ENCODE measurements at regions not wholly inside any gene's neighbourhood (a gene's known extent, or its start where the extent isn't known, plus 50 kb on each side); places are given as distances from the start of the nearest gene placed in this dataset.

DNA sequence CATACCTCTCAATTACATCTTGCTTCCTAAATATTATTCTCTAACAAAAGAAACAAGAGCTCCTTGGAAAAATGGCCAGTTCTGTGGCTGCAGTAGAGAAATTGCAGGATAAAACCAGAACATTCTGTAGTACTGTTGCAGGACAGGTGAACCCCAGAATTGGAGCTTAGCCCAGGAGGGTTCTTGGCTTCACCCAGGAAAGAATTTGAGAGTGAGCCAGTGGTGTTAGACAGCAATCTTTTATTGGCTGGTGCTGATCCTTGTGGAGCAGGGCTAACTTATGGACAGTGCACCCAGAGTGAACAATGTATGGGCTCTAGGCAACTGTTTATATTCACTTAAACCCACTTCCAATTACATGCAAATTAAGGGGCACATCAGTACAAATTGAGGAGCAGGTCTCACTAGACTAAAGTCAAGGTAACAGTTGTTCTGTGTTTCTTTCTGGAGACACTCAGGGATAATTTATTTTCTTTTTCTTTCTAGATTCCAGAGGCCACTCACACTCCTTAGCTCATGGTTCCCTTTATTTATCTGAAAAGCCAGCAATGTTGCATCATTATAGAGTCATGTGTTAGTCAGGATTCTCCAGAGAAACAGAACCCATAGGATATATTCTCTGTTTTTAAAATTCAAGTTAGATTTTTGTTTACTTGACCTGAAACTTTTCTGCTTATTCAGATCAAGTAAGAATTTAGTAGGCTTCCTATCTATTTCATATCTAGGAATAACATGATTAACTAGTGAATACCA is 348.1 kb downstream of the CCDC85A start:
- Mint-ChIP-seq H3K9me3 (peaks cover 10 to 62% (median 20%) of the 10 kb centered on the region in 6 donors), H3K4me3 (no peak overlapping the region), H3K27ac (no peak overlapping the region), H3K27me3 (ENCODE audit: low read depth in 3 of 3) (no peaks in the 10 kb centered on the region), H3K36me3 (no peaks in the 10 kb centered on the region), H3K4me1 (no peaks in the 10 kb centered on the region)
- no peak for DNase-seq

DNA sequence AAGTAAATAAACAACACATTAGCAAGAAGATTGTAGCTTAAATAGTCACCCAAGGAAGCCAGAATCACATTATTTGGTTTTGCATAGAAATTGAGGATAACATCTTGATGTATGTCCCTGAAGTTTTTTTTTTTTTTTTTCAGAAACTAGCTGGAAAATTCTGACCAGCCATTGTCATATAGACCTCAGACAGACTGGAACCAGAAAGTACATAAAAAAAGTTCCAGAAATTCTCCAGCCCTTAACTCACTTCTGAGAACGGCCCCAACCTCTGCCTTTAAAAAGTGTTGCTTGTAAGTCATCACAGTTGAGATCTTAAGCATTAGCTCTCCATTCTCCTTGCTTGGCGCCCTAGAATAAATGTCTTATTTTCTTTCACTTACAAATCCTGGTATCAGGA is 350.5 kb downstream of the CCDC85A start:
- no peak for DNase-seq
- no peaks in the 10 kb centered on the region for H3K4me1 Mint-ChIP-seq
- H3K27ac Mint-ChIP-seq, result no peak overlapping the region
- H3K36me3 Mint-ChIP-seq, result no peaks in the 10 kb centered on the region
- H3K9me3 Mint-ChIP-seq, result peaks cover 8 to 62% (median 20%) of the 10 kb centered on the region in 6 donors
- H3K4me3 Mint-ChIP-seq, result no peak overlapping the region
- H3K27me3 Mint-ChIP-seq (ENCODE audit: low read depth in 3 of 3), result no peaks in the 10 kb centered on the region

DNA sequence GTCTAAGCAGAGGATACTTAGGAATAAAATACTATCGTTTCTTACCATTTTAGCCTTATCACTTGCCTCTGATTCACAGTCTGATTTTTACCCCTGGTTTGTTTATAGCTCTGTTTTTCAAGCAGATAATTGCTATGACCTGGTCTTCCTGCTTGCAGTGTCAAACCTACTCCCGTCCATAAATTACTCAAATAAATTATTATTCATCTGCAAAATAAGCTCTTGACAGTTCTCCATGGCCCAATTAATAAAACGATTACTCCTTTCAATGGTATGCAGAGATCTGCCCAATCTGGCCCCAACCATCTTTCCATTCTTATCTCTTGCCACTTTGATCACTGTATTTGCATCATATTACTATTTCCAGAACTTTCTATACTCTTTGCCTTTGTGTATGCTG is 354.0 kb downstream of the CCDC85A start:
- H3K27me3 Mint-ChIP-seq (ENCODE audit: low read depth in 3 of 3), result no peaks in the 10 kb centered on the region
- peaks cover 12 to 63% (median 24%) of the 10 kb centered on the region in 6 donors for H3K9me3 Mint-ChIP-seq
- no peak overlapping the region for H3K27ac Mint-ChIP-seq
- no peaks in the 10 kb centered on the region for H3K4me1 Mint-ChIP-seq
- no peak for DNase-seq
- no peaks in the 10 kb centered on the region for H3K36me3 Mint-ChIP-seq
- no peak overlapping the region for H3K4me3 Mint-ChIP-seq

DNA sequence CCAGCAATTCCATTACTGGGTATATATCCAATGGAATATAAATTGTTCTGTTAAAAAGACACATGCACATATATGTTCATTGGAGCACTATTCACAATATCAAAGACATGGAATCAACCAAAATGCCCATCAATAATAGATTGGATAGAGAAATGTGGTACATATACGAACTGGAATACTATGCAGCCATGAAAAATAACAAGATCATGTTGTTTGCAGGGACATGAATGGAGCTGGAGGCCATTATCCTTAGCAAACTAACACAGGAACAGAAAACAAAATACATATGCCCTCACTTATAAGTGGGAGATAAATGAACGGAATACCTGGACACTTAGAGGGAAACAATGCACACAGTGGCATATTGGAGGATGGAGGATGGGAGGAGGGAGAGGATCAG is 355.8 kb downstream of the CCDC85A start:
- Mint-ChIP-seq H3K4me1 (no peaks in the 10 kb centered on the region), H3K9me3 (peaks cover 14 to 58% (median 26%) of the 10 kb centered on the region in 6 donors), H3K27ac (no peak overlapping the region), H3K27me3 (ENCODE audit: low read depth in 3 of 3) (no peaks in the 10 kb centered on the region), H3K36me3 (no peaks in the 10 kb centered on the region), H3K4me3 (no peak overlapping the region)
- no peak for DNase-seq

DNA sequence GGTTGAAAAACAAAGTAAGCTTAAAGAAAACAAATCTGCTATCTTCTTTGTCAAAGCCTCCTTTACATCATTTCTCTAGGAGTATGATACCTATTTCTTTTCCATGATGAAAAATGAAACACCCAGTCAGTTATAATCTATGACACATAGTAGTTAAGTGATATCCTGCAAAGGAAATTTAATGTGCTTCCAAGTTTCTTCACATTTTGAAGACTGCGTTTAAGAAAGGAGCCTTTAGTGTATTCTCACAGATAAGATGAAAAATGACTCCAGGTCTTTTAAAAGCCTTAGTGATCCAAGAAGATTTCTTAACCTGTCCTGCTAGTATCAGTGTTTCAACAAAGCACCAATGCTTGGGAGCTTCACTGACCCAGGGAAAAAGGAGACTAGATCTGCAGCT is 356.7 kb downstream of the CCDC85A start:
- Mint-ChIP-seq H3K36me3 (no peaks in the 10 kb centered on the region), H3K27me3 (ENCODE audit: low read depth in 3 of 3) (no peaks in the 10 kb centered on the region), H3K4me3 (no peak overlapping the region), H3K9me3 (peaks cover 14 to 53% (median 24%) of the 10 kb centered on the region in 6 donors), H3K4me1 (no peaks in the 10 kb centered on the region), H3K27ac (no peak overlapping the region)
- DNase-seq, result no peak

DNA sequence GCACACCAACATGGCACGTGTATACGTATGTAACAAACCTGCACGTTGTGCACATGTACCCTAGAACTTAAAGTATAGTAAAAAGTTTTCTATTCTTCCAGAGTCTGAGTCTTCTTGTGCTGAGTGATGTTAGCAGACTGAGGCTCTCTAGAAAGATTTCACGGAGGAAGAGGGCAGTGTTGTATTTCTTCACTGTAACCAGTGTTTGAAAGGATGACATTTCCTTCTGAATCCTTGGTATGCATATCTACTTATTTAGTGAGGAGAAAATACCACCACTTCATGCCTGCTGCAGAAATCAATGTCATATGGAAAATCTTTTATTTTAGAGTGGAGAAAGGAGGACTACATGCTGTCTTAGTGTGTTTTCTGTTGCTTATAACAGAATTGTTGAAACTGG is 357.1 kb downstream of the CCDC85A start:
- Mint-ChIP-seq H3K27me3 (ENCODE audit: low read depth in 3 of 3) (no peaks in the 10 kb centered on the region), H3K4me3 (no peak overlapping the region), H3K9me3 (peaks cover 14 to 55% (median 24%) of the 10 kb centered on the region in 6 donors), H3K27ac (no peak overlapping the region), H3K4me1 (no peaks in the 10 kb centered on the region), H3K36me3 (no peaks in the 10 kb centered on the region)
- DNase-seq, result no peak

DNA sequence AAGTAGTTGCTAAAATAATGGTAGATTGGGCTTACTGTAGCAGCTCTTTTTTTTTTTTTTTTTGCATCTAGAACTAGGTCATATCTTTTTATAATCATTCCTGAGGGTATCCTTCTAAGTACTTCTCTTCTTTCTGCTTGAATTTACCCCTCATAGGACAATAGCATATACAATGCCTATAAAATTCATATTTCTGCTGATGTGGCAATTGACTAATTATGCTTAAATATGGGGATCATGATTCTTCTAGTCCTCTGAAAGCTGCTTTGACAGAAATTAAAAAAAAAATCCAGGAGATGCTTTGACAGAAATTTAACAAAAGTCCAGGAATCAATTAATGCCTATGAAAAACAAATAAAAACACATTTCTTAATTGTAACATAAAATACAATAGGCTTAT is 358.4 kb downstream of the CCDC85A start:
- Mint-ChIP-seq H3K4me1 (no peaks in the 10 kb centered on the region), H3K27me3 (ENCODE audit: low read depth in 3 of 3) (no peaks in the 10 kb centered on the region), H3K27ac (no peak overlapping the region), H3K36me3 (no peaks in the 10 kb centered on the region), H3K4me3 (no peak overlapping the region), H3K9me3 (peaks cover 12 to 47% (median 20%) of the 10 kb centered on the region in 6 donors)
- no peak for DNase-seq

DNA sequence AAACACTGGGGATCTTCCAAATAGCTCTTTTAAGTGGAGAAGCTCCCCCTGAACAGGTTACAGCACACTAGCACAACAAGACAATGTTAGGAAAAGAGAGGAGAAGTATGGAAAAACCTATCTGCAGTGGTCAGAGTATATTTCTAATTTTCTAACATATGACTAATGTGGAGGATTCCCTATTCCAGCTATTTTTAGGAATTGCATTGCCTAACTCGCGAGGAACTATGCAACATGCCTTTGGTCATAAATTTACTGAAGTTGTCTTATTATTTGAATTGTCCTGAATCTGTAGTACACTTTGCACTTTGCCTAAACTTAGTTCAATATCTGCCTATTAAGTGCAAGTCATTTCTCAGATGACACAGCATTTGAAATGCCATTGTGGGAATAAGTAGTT is 381.4 kb downstream of the CCDC85A start:
- Mint-ChIP-seq H3K4me3 (no peak overlapping the region), H3K4me1 (no peaks in the 10 kb centered on the region), H3K27me3 (ENCODE audit: low read depth in 3 of 3) (no peaks in the 10 kb centered on the region), H3K36me3 (peaks cover 0 to 3% (median 0%) of the 10 kb centered on the region in 3 donors), H3K27ac (no peak overlapping the region), H3K9me3 (peaks cover 9 to 42% (median 26%) of the 10 kb centered on the region in 6 donors)
- no peak for DNase-seq

DNA sequence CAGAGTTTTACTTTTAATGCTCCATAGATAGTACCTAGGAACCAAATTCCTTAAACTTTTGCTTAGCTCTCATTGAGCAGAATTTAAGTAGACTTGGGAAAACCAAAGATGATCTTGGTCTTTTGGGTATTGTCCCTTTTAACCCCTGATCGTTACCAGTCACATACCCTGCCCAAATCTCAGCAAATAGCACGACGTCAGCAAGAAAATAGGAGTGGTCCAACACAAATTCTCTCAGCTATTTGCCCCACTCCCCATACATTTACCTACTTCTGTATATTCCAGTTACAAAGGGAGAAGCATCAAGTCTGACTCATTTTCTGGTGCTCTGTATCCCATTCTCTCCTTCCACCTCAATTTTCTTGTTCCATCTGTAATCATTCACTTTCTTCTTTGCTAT is 387.3 kb downstream of the CCDC85A start:
- Mint-ChIP-seq H3K4me3 (no peak overlapping the region), H3K27ac (no peak overlapping the region), H3K27me3 (ENCODE audit: low read depth in 3 of 3) (no peaks in the 10 kb centered on the region), H3K36me3 (peaks cover 0 to 7% (median 0%) of the 10 kb centered on the region in 3 donors), H3K4me1 (no peaks in the 10 kb centered on the region), H3K9me3 (peaks cover 7 to 49% (median 16%) of the 10 kb centered on the region in 6 donors)
- DNase-seq, result no peak

DNA sequence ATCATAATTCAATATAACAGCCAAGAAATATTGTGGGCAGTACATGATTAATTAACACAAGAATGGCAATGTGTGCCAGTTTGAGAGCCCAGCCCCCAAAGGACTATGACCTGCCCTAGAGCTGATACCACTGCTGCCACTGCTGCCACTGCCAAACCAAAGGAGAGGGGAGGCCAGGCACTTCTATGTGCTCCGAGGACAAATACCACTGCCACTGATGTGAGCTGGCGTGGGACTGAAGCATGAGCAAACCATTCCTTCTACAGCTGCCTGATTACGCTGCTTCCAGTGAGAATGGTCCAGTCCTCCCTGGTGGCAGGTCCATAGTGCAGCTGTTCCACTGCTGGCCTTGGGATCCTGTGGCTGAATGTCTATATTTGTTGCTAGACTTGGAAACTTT is 392.2 kb downstream of the CCDC85A start:
- Mint-ChIP-seq H3K27ac (no peak overlapping the region), H3K27me3 (ENCODE audit: low read depth in 3 of 3) (peaks cover 0 to 2% (median 2%) of the 10 kb centered on the region in 3 donors), H3K4me3 (no peak overlapping the region), H3K4me1 (no peaks in the 10 kb centered on the region), H3K36me3 (peaks cover 0 to 7% (median 0%) of the 10 kb centered on the region in 3 donors), H3K9me3 (peaks cover 9 to 73% (median 29%) of the 10 kb centered on the region in 6 donors)
- no peak for DNase-seq

DNA sequence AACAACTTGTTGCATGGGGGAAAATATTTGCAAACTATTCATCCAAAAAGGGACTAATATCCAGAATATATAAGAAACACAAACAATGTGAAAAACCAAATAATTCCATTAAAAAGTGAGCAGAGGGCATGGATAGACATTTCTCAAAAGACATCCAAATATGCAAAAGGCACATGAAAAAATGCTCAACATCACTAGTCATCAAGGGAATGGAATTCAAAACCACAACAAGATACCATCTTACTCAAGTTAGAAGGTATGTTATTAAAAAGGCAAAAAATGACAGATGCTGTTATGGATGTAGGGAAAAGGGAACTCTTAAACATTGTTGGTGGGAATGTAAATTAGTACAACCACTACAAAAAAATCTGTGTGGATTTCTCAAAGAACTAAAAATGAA is 396.5 kb downstream of the CCDC85A start:
- Mint-ChIP-seq H3K27me3 (ENCODE audit: low read depth in 3 of 3) (peaks cover 0 to 2% (median 2%) of the 10 kb centered on the region in 3 donors), H3K27ac (no peak overlapping the region), H3K9me3 (peaks cover 5 to 54% (median 22%) of the 10 kb centered on the region in 6 donors), H3K36me3 (no peaks in the 10 kb centered on the region), H3K4me1 (no peaks in the 10 kb centered on the region), H3K4me3 (no peak overlapping the region)
- DNase-seq, result no peak

DNA sequence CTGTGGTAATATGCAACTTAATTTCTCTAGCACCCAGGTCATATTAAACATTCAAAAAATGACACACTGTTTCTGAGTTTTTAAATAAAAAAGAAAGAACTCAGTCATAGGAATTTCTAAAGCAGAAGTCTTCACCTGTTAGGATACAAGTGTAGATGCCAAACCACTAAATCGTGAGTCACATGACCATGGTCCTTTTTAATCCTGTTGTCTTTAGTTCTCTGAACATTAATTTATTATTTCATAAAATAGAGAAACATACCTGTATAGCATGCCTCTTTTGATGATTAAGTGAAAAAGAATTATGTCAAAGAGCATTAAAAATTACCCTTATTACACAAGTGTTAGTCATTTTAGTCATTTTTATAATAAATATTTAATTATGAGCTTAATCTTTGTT is 398.8 kb downstream of the CCDC85A start:
- DNase-seq, result no peak
- Mint-ChIP-seq H3K4me3 (no peak overlapping the region), H3K4me1 (no peaks in the 10 kb centered on the region), H3K27me3 (ENCODE audit: low read depth in 3 of 3) (peaks cover 0 to 2% (median 0%) of the 10 kb centered on the region in 3 donors), H3K9me3 (peaks cover 5 to 46% (median 18%) of the 10 kb centered on the region in 6 donors), H3K36me3 (no peaks in the 10 kb centered on the region), H3K27ac (no peak overlapping the region)

DNA sequence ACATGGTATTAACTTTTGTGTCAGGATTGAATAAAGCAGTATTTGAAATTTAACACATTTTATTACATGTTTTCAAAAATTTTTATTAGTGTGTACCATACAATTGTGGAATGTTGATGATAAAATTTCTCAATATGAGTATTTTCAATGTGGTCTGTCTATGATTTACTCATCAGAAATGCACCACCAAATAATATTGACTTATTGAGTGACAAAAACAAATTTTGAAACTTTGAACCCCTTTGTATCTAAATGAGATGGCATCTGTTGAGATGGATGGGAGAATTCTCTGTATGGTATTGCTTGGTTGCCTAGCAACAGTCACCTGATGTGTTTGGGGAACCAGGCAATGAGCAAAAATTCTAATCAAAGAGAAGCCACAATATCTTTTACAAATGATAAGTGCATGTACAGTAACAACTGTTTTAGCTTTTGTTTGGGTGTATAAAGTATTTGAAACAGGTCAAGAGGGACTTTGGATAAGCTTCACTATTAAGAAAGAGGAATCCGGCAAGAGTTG is 400.1 kb downstream of the CCDC85A start:
- no peak for DNase-seq
- Mint-ChIP-seq H3K27ac (no peak overlapping the region), H3K4me3 (no peak overlapping the region), H3K4me1 (no peaks in the 10 kb centered on the region), H3K9me3 (peaks cover 0 to 41% (median 13%) of the 10 kb centered on the region in 6 donors), H3K27me3 (ENCODE audit: low read depth in 3 of 3) (no peaks in the 10 kb centered on the region), H3K36me3 (no peaks in the 10 kb centered on the region)

DNA sequence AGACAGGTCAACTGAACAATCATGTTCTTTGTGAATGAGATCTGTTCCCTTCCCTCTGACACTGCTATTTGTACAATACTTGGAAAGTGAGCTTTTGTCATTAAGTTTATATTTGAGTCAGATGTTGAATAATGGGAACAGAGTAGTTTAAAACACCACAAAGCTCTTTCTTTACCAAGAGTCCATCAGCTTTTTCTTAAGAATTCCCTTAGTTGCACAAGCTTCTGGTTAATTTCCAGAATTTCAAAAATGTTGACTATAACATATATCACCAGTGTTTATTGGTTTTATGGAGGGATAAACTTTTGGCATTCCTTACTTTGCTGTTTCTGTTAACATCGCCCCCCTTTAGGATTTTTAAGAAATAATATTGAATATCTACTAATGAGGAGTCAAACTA is 403.7 kb downstream of the CCDC85A start:
- Mint-ChIP-seq H3K27ac (no peak overlapping the region), H3K9me3 (peaks cover 0 to 26% (median 3%) of the 10 kb centered on the region in 6 donors), H3K27me3 (ENCODE audit: low read depth in 3 of 3) (peaks cover 0 to 2% (median 0%) of the 10 kb centered on the region in 3 donors), H3K36me3 (no peaks in the 10 kb centered on the region), H3K4me1 (no peaks in the 10 kb centered on the region), H3K4me3 (no peak overlapping the region)
- DNase-seq, result no peak

DNA sequence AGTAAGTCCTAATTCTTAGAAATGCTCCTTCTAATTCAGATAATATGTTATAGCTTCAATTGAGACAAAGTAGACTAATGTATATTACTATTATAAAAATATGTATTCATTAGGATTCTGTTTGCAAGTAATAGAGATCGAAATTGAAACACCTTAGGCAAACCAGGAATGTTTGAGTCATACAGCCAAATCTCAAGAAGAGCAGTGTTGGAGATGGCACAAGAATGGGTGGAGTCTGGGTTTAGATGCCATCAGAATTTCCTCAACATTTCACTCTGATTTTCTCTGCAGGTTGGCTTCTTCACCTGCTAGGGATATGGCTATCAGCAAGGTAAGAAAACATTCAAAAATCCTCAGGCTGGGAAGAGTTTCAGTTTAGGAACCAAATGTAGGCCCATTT is 405.4 kb downstream of the CCDC85A start:
- H3K4me1 Mint-ChIP-seq, result no peaks in the 10 kb centered on the region
- H3K36me3 Mint-ChIP-seq, result no peaks in the 10 kb centered on the region
- H3K9me3 Mint-ChIP-seq, result peaks cover 3 to 31% (median 6%) of the 10 kb centered on the region in 6 donors
- no peak overlapping the region for H3K4me3 Mint-ChIP-seq
- H3K27me3 Mint-ChIP-seq (ENCODE audit: low read depth in 3 of 3), result peaks cover 0 to 2% (median 0%) of the 10 kb centered on the region in 3 donors
- no peak for DNase-seq
- no peak overlapping the region for H3K27ac Mint-ChIP-seq
